Right lobe of liver (tissue), 4 donors: ENCODE measurements at regions not wholly inside any gene's neighbourhood (a gene's known extent, or its start where the extent isn't known, plus 50 kb on each side); places are given as distances from the start of the nearest gene placed in this dataset.

ENCODE experiments used
- CTCF ChIP-seq, 4 donors: fragments of 200-600 bp in 3 of 4; fragments of 450-650 bp in 1 of 4; IDR thresholded peaks; one replicate each; pipeline versions ENCODE4 v1.5.1 to v1.8.0; 2016 to 2022; ENCODE audit warnings: antibody characterized with exemption in 4 of 4, mild to moderate bottlenecking in 2 of 4
- POLR2A ChIP-seq: fragments of 450-650 bp; IDR thresholded peaks from one replicate; pipeline ENCODE4 v1.6.1; 2017; ENCODE audit warnings: antibody characterized with exemption, mild to moderate bottlenecking
- donor health status: DM: no; HTN: no; CAD: no.
- donor health status: DM: no; HTN: no; CAD: no.
- donor health status: DM: no; HTN: yes; CAD: no.

DNA sequence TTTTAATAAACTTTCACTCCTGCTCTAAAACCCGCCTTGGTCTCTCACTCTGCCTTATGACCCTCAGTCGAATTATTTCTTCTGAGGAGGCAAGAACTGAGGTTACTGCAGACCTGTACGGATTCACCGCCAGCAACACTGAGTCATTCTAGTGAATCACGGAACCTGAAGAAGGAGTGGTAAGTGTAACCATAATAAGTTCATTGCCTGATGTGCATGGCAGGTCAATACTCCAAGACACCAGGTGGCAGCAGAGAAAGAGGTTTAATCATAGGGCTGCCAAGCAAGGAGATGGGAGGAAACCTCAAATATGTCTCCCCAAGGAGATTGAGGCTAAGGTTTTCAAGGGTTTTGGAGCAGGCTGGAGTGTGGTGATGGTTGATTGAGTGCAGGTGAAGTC, 204.3 kb upstream of the IPO5 start:
- TF ChIP-seq CTCF (IDR thresholded peaks at IDR 0.05) (no peak), POLR2A (no peak)
